ENCODE measurements at regions not wholly inside any gene's neighbourhood (a gene's known extent, or its start where the extent isn't known, plus 50 kb on each side); places are given as distances from the start of the nearest gene placed in this dataset.

- TF ChIP-seq EZH2phosphoT487 (IDR thresholded peaks at IDR 0.05) (no peak), EZH2 (IDR thresholded peaks at IDR 0.05) (no peak)
Measured at GRCh38 chr13:74206855-74207254, 72.7 kb upstream of the KLF12 start.

Measured in neural progenitor cell (in vitro differentiated cells).